ENCODE measurements at regions not wholly inside any gene's neighbourhood (a gene's known extent, or its start where the extent isn't known, plus 50 kb on each side); places are given as distances from the start of the nearest gene placed in this dataset.

DNA sequence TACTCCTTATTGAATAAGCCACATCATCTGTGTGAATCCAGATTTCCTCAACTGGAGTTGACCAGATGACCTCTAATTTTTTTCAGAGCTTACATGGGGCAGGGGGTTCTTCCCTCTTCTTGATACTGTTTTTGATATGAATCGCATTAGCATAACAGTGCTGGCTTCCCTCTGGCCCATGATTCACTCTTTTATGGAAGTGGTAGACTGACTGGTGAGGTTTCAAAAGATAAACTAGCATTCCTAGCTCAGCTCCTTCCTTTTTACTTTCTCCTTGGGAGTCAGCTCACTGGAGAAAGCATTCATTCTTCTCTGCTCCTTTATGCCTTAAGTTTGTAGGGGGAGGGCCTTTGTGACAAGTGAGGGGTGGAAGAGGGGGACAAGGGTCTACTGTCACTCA is 161.0 kb upstream of the FGF13 start:
- TF ChIP-seq EZH2 (IDR thresholded peaks at IDR 0.05) (no peak), POLR2AphosphoS5 (IDR thresholded peaks at IDR 0.05; ENCODE audit: borderline replicate concordance, low read depth, low read length) (no peak), FOXP2 (optimal IDR thresholded peaks at IDR 0.05; ENCODE audit: control extremely low read depth, extremely low read length, insufficient read depth) (no peak)

Measured in SK-N-MC (cell line).